KMS-11 (cell line): ENCODE measurements at regions not wholly inside any gene's neighbourhood (a gene's known extent, or its start where the extent isn't known, plus 50 kb on each side); places are given as distances from the start of the nearest gene placed in this dataset.

Experiments
- H2AFZ ChIP-seq: fragments of 200-600 bp; sonication (generic); 2 replicates; pipeline ENCODE4 v1.6.1; 2016; ENCODE audit warnings: antibody characterized with exemption, mixed run types, low read depth
- H3K27ac ChIP-seq: fragments of 200-600 bp; sonication (generic); 2 replicates; pipeline ENCODE4 v1.6.1; 2016; ENCODE audit warnings: mild to moderate bottlenecking, mixed run types
- H3K27me3 ChIP-seq: fragments of 200-600 bp; sonication (generic); 2 replicates; pipeline ENCODE4 v1.6.1; 2017; ENCODE audit warnings: mild to moderate bottlenecking, low read depth, mixed run types, moderate library complexity; ENCODE audit not compliant: insufficient read depth
- H3K36me3 ChIP-seq: fragments of 200-600 bp; sonication (generic); 2 replicates; pipeline ENCODE4 v1.6.1; 2017; ENCODE audit warnings: mild to moderate bottlenecking, mixed run types; ENCODE audit not compliant: insufficient read depth
- H3K4me1 ChIP-seq: fragments of 200-600 bp; sonication (generic); 2 replicates; pipeline ENCODE4 v1.6.1; 2016; ENCODE audit warnings: mild to moderate bottlenecking, low read depth, mixed run types; ENCODE audit not compliant: poor library complexity, severe bottlenecking
- H3K4me2 ChIP-seq: fragments of 200-600 bp; sonication (generic); 2 replicates; pipeline ENCODE4 v1.7.0; 2016; ENCODE audit warnings: mild to moderate bottlenecking, mixed run types
- H3K4me3 ChIP-seq: fragments of 200-600 bp; sonication (generic); IDR thresholded peaks from 2 replicates; pipeline ENCODE4 v1.6.1; 2017; ENCODE audit warnings: low read depth, low read length, mixed read lengths; ENCODE audit not compliant: insufficient read depth
- H3K79me2 ChIP-seq: fragments of 200-600 bp; sonication (generic); 2 replicates; pipeline ENCODE4 v1.6.1; 2016; ENCODE audit warnings: low read depth, mixed run types; ENCODE audit not compliant: insufficient read depth
- H3K9ac ChIP-seq: fragments of 200-600 bp; sonication (generic); 2 replicates; pipeline ENCODE4 v1.6.1; 2016; ENCODE audit warnings: mild to moderate bottlenecking, mixed run types
- H4K20me1 ChIP-seq: fragments of 200-600 bp; sonication (generic); 2 replicates; pipeline ENCODE4 v1.6.1; 2016; ENCODE audit warnings: mild to moderate bottlenecking, mixed run types; ENCODE audit not compliant: insufficient read depth
- TF ChIP-seq, protein P1 (sequence below): fragments of 200-600 bp; sonication (generic); conservative IDR thresholded peaks from 2 replicates; pipeline ENCODE4 v1.6.1; 2017; ENCODE audit warnings: low read depth, mild to moderate bottlenecking, antibody characterized with exemption, low read length, moderate library complexity, mixed read lengths

DNA sequence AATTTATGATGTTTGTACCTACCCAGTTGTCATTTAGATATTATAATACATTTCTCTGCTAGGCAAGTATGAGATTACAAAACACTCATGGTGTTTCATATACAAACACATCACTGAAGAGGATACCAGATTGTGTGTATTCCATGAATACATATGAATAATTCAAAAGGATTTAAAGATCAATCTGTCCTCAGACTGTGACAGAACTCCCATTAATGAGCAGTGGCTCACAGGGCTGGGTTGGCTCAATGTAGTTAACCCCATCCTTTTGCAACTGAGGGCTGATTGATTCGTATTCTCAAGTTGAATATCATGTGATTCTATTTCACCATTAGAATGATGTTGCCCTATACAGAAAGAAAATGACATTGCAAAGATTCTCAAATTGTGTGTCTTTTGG lies 79.6 kb upstream of the SPANXN2 start:
- Histone ChIP-seq H3K27ac (no peak overlapping the region), H3K4me2 (no peak overlapping the region), H3K4me3 (no peak overlapping the region), H3K79me2 (no peaks in the 10 kb centered on the region), H3K27me3 (no peaks in the 10 kb centered on the region), H4K20me1 (no peaks in the 10 kb centered on the region), H2AFZ (no peak overlapping the region), H3K9ac (no peak overlapping the region), H3K36me3 (no peaks in the 10 kb centered on the region), H3K4me1 (no peaks in the 10 kb centered on the region)
- TF ChIP-seq, protein P1, sequence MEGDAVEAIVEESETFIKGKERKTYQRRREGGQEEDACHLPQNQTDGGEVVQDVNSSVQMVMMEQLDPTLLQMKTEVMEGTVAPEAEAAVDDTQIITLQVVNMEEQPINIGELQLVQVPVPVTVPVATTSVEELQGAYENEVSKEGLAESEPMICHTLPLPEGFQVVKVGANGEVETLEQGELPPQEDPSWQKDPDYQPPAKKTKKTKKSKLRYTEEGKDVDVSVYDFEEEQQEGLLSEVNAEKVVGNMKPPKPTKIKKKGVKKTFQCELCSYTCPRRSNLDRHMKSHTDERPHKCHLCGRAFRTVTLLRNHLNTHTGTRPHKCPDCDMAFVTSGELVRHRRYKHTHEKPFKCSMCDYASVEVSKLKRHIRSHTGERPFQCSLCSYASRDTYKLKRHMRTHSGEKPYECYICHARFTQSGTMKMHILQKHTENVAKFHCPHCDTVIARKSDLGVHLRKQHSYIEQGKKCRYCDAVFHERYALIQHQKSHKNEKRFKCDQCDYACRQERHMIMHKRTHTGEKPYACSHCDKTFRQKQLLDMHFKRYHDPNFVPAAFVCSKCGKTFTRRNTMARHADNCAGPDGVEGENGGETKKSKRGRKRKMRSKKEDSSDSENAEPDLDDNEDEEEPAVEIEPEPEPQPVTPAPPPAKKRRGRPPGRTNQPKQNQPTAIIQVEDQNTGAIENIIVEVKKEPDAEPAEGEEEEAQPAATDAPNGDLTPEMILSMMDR = no peak

DNA sequence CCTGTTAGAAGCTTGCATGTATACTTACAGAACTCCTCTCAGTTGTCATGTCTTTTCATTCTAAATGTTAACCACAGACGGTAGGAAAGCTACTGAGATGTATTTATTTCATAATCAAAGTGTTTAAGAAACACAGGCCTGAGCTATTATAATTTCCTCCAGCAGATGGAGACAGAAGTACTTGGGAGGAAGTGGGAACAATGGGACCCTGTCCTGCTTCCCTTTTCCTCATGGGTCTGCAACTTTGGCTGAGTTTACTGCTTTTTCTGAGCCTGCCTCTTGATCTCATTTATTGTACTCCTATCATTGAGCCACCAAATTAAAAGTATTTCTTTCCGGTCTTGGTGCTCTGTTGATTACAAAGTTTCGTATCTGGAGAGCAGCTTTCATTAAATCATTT lies 67.7 kb upstream of the SPANXN2 start:
- TF ChIP-seq, protein P1 = peak; percentile 66
- no peaks in the 10 kb centered on the region for H3K36me3 ChIP-seq
- no peak overlapping the region for H2AFZ ChIP-seq
- no peaks in the 10 kb centered on the region for H4K20me1 ChIP-seq
- H3K4me2 ChIP-seq = no peak overlapping the region
- H3K9ac ChIP-seq = no peak overlapping the region
- H3K4me1 ChIP-seq = no peaks in the 10 kb centered on the region
- no peak overlapping the region for H3K27ac ChIP-seq
- H3K4me3 ChIP-seq = no peak overlapping the region
- H3K79me2 ChIP-seq = no peaks in the 10 kb centered on the region
- H3K27me3 ChIP-seq = no peaks in the 10 kb centered on the region

DNA sequence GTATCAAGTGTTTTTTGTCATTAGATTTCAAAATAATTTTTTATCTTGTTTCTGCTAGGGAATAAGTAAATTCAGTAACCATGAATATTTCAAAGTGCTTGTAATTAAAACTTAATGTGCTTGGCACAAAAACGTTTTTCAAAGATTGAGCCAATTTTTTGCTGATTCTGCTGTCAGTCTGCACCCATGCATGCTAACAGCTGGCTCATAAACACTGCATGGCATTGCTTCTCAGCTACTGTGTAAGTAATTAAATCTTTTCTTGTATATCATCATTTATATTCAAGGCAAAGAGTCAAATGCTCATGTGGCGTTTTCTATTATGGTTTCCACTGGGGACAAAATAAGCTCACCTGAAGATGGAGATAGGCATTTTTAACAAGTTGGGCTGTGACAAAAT lies 66.8 kb upstream of the SPANXN2 start:
- TF ChIP-seq, protein P1 = no peak

DNA sequence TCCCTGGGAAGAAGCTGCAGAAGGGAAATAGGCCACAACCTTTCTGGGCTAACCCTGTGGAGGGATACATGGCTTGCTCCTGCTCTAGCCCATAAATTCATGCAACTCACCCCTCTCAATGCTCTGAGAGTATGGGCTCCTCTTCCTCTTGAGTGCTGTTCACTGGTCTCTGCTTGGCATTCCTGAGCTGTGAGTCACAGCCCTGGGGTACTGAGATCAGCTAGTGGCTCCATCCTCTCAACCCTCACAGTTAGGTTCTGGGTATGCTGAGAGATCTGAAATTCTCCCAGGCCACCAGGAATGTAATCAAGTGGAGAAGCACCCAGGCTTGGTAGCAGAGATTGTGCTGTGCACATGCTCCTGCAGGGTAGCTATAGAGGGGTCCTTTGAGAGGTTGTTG lies 60.6 kb upstream of the SPANXN2 start:
- no peaks in the 10 kb centered on the region for H3K4me1 ChIP-seq
- TF ChIP-seq, protein P1 = no peak
- H3K36me3 ChIP-seq = no peaks in the 10 kb centered on the region
- H3K4me2 ChIP-seq = no peak overlapping the region
- H3K9ac ChIP-seq = no peak overlapping the region
- H3K79me2 ChIP-seq = no peaks in the 10 kb centered on the region
- H3K27ac ChIP-seq = no peak overlapping the region
- H3K4me3 ChIP-seq = no peak overlapping the region
- H3K27me3 ChIP-seq = no peaks in the 10 kb centered on the region
- H4K20me1 ChIP-seq = no peaks in the 10 kb centered on the region
- H2AFZ ChIP-seq = no peak overlapping the region

More for the DNA sequence above, 66.8 kb upstream of the SPANXN2 start:
- Histone ChIP-seq H3K4me1 (no peaks in the 10 kb centered on the region), H3K27me3 (no peaks in the 10 kb centered on the region), H4K20me1 (no peaks in the 10 kb centered on the region), H3K36me3 (no peaks in the 10 kb centered on the region), H3K9ac (no peak overlapping the region), H3K4me3 (no peak overlapping the region), H3K79me2 (no peaks in the 10 kb centered on the region), H3K4me2 (no peak overlapping the region), H3K27ac (no peak overlapping the region), H2AFZ (no peak overlapping the region)
